H9 (cell line): ENCODE measurements at regions not wholly inside any gene's neighbourhood (a gene's known extent, or its start where the extent isn't known, plus 50 kb on each side); places are given as distances from the start of the nearest gene placed in this dataset.

Experiments used
- DNase-seq: peaks from one replicate; pipeline ENCODE4 v3.0.0-alpha.2; 2017
- H2AFZ ChIP-seq: one replicate; pipeline ENCODE4 v1.6.1; 2013; ENCODE audit warnings: mild to moderate bottlenecking, low read length, control low read depth, moderate library complexity
- H2AK5ac ChIP-seq: 2 replicates; pipeline ENCODE4 v1.6.1; 2013; ENCODE audit warnings: low read length, control low read depth, mixed read lengths; ENCODE audit not compliant: insufficient read length
- H2BK120ac ChIP-seq: one replicate; pipeline ENCODE4 v1.6.1; 2013; ENCODE audit warnings: low read depth, mild to moderate bottlenecking, low read length, control low read depth, inconsistent platforms; ENCODE audit not compliant: poor library complexity, severe bottlenecking
- H2BK12ac ChIP-seq: 2 replicates; pipeline ENCODE4 v1.6.1; 2013; ENCODE audit warnings: low read length, control low read depth, mixed read lengths, low read depth; ENCODE audit not compliant: insufficient read length
- H2BK15ac ChIP-seq: 2 replicates; pipeline ENCODE4 v1.6.1; 2013; ENCODE audit warnings: low read depth, low read length, control low read depth
- H2BK20ac ChIP-seq: one replicate; pipeline ENCODE4 v1.6.1; 2013; ENCODE audit warnings: low read depth, mild to moderate bottlenecking, low read length, control low read depth, inconsistent platforms; ENCODE audit not compliant: poor library complexity, severe bottlenecking
- H2BK5ac ChIP-seq: 2 replicates; pipeline ENCODE4 v1.6.1; 2013; ENCODE audit warnings: low read length, control low read depth, mixed read lengths; ENCODE audit not compliant: insufficient read length
- H3K14ac ChIP-seq: 2 replicates; pipeline ENCODE4 v1.6.1; 2013; ENCODE audit warnings: low read length, control low read depth; ENCODE audit not compliant: insufficient read depth
- H3K18ac ChIP-seq: 2 replicates; pipeline ENCODE4 v1.6.1; 2013; ENCODE audit warnings: low read depth, mild to moderate bottlenecking, mixed read lengths, low read length, control low read depth; ENCODE audit not compliant: insufficient read length
- H3K23ac ChIP-seq: 2 replicates; pipeline ENCODE4 v1.6.1; 2013; ENCODE audit warnings: low read length, control low read depth, mixed read lengths, low read depth; ENCODE audit not compliant: insufficient read length
- H3K23me2 ChIP-seq: 2 replicates; pipeline ENCODE4 v1.6.1; 2013; ENCODE audit warnings: low read depth, mild to moderate bottlenecking, mixed read lengths, low read length, control low read depth; ENCODE audit not compliant: insufficient read length, poor library complexity, severe bottlenecking
- H3K27ac ChIP-seq: 2 replicates; pipeline ENCODE4 v1.5.1; 2013; ENCODE audit warnings: low read length, control low read depth, mixed read lengths, low read depth; ENCODE audit not compliant: insufficient read length
- H3K27me3 ChIP-seq: 2 replicates; pipeline ENCODE4 v1.6.1; 2013; ENCODE audit warnings: low read length, control low read depth, inconsistent platforms; ENCODE audit not compliant: insufficient read depth
- H3K4ac ChIP-seq: 2 replicates; pipeline ENCODE4 v1.6.1; 2013; ENCODE audit warnings: low read depth, mild to moderate bottlenecking, control low read depth, inconsistent platforms, low read length, moderate library complexity
- H3K4me1 ChIP-seq: 2 replicates; pipeline ENCODE4 v1.6.1; 2013; ENCODE audit warnings: low read length, control low read depth, inconsistent platforms; ENCODE audit not compliant: insufficient read depth
- H3K4me2 ChIP-seq: 2 replicates; pipeline ENCODE4 v1.6.1; 2013; ENCODE audit warnings: low read length, control low read depth, mixed read lengths; ENCODE audit not compliant: insufficient read length, insufficient read depth
- H3K56ac ChIP-seq: 2 replicates; pipeline ENCODE4 v1.6.1; 2013; ENCODE audit warnings: low read depth, mild to moderate bottlenecking, mixed read lengths, low read length, control low read depth; ENCODE audit not compliant: insufficient read length
- H3K79me1 ChIP-seq: 2 replicates; pipeline ENCODE4 v1.6.1; 2013; ENCODE audit warnings: low read depth, mild to moderate bottlenecking, moderate library complexity, low read length, control low read depth, inconsistent platforms; ENCODE audit not compliant: insufficient read depth, poor library complexity, severe bottlenecking
- H3K79me2 ChIP-seq: 2 replicates; pipeline ENCODE4 v1.6.1; 2013; ENCODE audit warnings: low read length, control low read depth, inconsistent platforms; ENCODE audit not compliant: insufficient read depth
- H3K9ac ChIP-seq: 2 replicates; pipeline ENCODE4 v1.6.1; 2013; ENCODE audit warnings: low read length, control low read depth, mixed read lengths; ENCODE audit not compliant: insufficient read length; ENCODE audit errors: extremely low read depth
- H3K9me3 ChIP-seq: one replicate; pipeline ENCODE4 v1.6.1; 2013; ENCODE audit warnings: low read depth, low read length, inconsistent platforms; ENCODE audit not compliant: control insufficient read depth
- H3T11ph ChIP-seq: one replicate; pipeline ENCODE4 v1.6.1; 2013; ENCODE audit warnings: mild to moderate bottlenecking, low read length, control low read depth, inconsistent platforms
- H4K20me1 ChIP-seq: one replicate; pipeline ENCODE4 v1.6.1; 2013; ENCODE audit not compliant: control insufficient read depth, insufficient read length, insufficient read depth
- H4K5ac ChIP-seq: 2 replicates; pipeline ENCODE4 v1.6.1; 2013; ENCODE audit warnings: low read depth, mild to moderate bottlenecking, mixed read lengths, low read length, control low read depth; ENCODE audit not compliant: insufficient read length
- H4K8ac ChIP-seq: replicated peaks from 2 replicates; pipeline ENCODE4 v1.6.1; 2013; ENCODE audit warnings: low read length, control low read depth, mixed read lengths, low read depth; ENCODE audit not compliant: insufficient read length
- H4K91ac ChIP-seq: 2 replicates; pipeline ENCODE4 v1.6.1; 2013; ENCODE audit warnings: low read depth, mild to moderate bottlenecking, moderate library complexity, mixed read lengths, low read length, control low read depth; ENCODE audit not compliant: insufficient read length
- H3K27ac Mint-ChIP-seq, 3 experiments: 2 replicates in 2 of 3; 3 replicates in 1 of 3; pipeline ENCODE4 v1.8.0; 2020 to 2021; ENCODE audit warnings: mixed read lengths in 3 of 3, mild to moderate bottlenecking in 1 of 3, moderate library complexity in 1 of 3
- H3K27me3 Mint-ChIP-seq: 2 replicates; pipeline ENCODE4 v1.8.0; 2021; ENCODE audit warnings: low read depth, mild to moderate bottlenecking, moderate library complexity, mixed read lengths
- H3K36me3 Mint-ChIP-seq, 3 experiments: 2 replicates in 2 of 3; 3 replicates in 1 of 3; pipeline ENCODE4 v1.8.0; 2020 to 2021; ENCODE audit warnings: low read depth in 3 of 3, mixed read lengths in 3 of 3; ENCODE audit not compliant: insufficient read depth in 1 of 3
- H3K4me1 Mint-ChIP-seq, 2 experiments: 2 replicates each; pipeline ENCODE4 v1.8.0; 2020; ENCODE audit warnings: mixed read lengths in 2 of 2
- H3K4me3 Mint-ChIP-seq, 2 experiments: 2 replicates in 1 of 2; 3 replicates in 1 of 2; pipeline ENCODE4 v1.8.0; 2020 to 2021; ENCODE audit warnings: mild to moderate bottlenecking in 2 of 2, mixed read lengths in 2 of 2, moderate library complexity in 1 of 2
- H3K9me3 Mint-ChIP-seq, 2 experiments: 2 replicates in 1 of 2; 3 replicates in 1 of 2; pipeline ENCODE4 v1.8.0; 2020; ENCODE audit warnings: mild to moderate bottlenecking in 2 of 2, mixed read lengths in 2 of 2, moderate library complexity in 1 of 2
- WGBS: extraction: QIAGEN DNeasy Blood & Tissue Kit; methylation state at CpG from one replicate; pipeline ENCODE4 v1.1.7; 2013; ENCODE audit warnings: missing lambda C conversion rate, low lambda C conversion rate, mixed read lengths; ENCODE audit not compliant: insufficient read length; ENCODE audit errors: extremely low coverage; 5-methylcytosine and 5-hydroxymethylcytosine counted together
- TF ChIP-seq, protein P1 (sequence below): fragments of 200-600 bp; sonication (generic); conservative IDR thresholded peaks from 3 replicates; pipeline ENCODE4 v1.8.0; 2021; ENCODE audit warnings: antibody characterized with exemption, mild to moderate bottlenecking

- Histone ChIP-seq H3T11ph (no peak overlapping the region), H2BK120ac (no peak overlapping the region), H3K27ac (no peak overlapping the region), H3K4me1 (no peaks in the 10 kb centered on the region), H3K23me2 (no peaks in the 10 kb centered on the region), H3K4me2 (no peak overlapping the region), H3K79me2 (no peaks in the 10 kb centered on the region), H4K8ac (no peak overlapping the region), H3K9ac (no peak overlapping the region), H2AFZ (no peak overlapping the region), H3K79me1 (no peaks in the 10 kb centered on the region), H4K20me1 (no peaks in the 10 kb centered on the region), H3K4ac (no peak overlapping the region), H2BK20ac (no peak overlapping the region), H4K5ac (no peak overlapping the region), H3K27me3 (no peaks in the 10 kb centered on the region), H3K23ac (no peak overlapping the region), H3K56ac (no peak overlapping the region), H3K14ac (no peak overlapping the region), H2BK12ac (no peak overlapping the region), H3K9me3 (no peaks in the 10 kb centered on the region), H2BK15ac (no peak overlapping the region), H2AK5ac (no peak overlapping the region), H4K91ac (no peak overlapping the region), H2BK5ac (no peak overlapping the region), H3K18ac (no peak overlapping the region)
- Mint-ChIP-seq H3K36me3 (no peaks in the 10 kb centered on the region; a peak in 1 of 7 replicates), H3K9me3 (no peaks in the 10 kb centered on the region), H3K27ac (no peak overlapping the region), H3K27me3 (no peaks in the 10 kb centered on the region), H3K4me1 (no peaks in the 10 kb centered on the region), H3K4me3 (no peak overlapping the region)
- TF ChIP-seq, protein P1, sequence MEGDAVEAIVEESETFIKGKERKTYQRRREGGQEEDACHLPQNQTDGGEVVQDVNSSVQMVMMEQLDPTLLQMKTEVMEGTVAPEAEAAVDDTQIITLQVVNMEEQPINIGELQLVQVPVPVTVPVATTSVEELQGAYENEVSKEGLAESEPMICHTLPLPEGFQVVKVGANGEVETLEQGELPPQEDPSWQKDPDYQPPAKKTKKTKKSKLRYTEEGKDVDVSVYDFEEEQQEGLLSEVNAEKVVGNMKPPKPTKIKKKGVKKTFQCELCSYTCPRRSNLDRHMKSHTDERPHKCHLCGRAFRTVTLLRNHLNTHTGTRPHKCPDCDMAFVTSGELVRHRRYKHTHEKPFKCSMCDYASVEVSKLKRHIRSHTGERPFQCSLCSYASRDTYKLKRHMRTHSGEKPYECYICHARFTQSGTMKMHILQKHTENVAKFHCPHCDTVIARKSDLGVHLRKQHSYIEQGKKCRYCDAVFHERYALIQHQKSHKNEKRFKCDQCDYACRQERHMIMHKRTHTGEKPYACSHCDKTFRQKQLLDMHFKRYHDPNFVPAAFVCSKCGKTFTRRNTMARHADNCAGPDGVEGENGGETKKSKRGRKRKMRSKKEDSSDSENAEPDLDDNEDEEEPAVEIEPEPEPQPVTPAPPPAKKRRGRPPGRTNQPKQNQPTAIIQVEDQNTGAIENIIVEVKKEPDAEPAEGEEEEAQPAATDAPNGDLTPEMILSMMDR: no peak
- DNase-seq: no peak
- WGBS: no CpG with 5 or more reads among the region's 8 CpGs
Measured at GRCh38 chr3:82058809-82059208, 297.4 kb upstream of the GBE1 start.
